ENCODE measurements at regions not wholly inside any gene's neighbourhood (a gene's known extent, or its start where the extent isn't known, plus 50 kb on each side); places are given as distances from the start of the nearest gene placed in this dataset.

DNA sequence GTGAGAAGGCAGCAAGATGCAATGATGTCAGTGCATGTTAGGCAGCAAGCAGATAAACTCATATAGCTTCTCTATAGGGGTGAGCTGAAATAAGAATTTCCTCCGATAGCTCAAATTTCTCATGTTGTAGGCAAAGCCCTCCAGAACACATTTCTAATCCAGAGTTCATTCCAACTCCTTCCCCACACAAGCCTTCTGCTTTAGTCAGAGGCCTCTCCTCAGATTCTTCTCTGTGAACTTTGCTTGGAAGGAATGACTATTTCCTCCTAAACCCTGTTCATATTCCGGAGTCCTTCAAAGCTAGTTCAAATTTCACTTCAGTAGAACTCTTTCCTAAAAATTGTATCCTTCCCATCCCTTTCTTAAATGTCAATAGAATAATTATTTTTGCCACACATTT, 144.8 kb downstream of the KCNJ2 start:
- TF ChIP-seq POLR2AphosphoS5 (IDR thresholded peaks at IDR 0.05; ENCODE audit: borderline replicate concordance, low read depth, low read length) (no peak), EZH2 (IDR thresholded peaks at IDR 0.05) (no peak), FOXP2 (optimal IDR thresholded peaks at IDR 0.05; ENCODE audit: control extremely low read depth, extremely low read length, insufficient read depth) (no peak)
